Ovary (tissue), 3 donors: ENCODE measurements at regions not wholly inside any gene's neighbourhood (a gene's known extent, or its start where the extent isn't known, plus 50 kb on each side); places are given as distances from the start of the nearest gene placed in this dataset.

Experiments
- CTCF ChIP-seq, 3 donors: fragments of 450-650 bp in 2 of 3; fragments of 200-600 bp in 1 of 3; IDR thresholded peaks; one replicate each; pipeline versions ENCODE4 v1.5.1 to v1.8.0; 2016 to 2022; ENCODE audit warnings: antibody characterized with exemption in 3 of 3, mild to moderate bottlenecking in 1 of 3
- EP300 ChIP-seq: sonication (generic); formaldehyde crosslinking; IDR thresholded peaks from one replicate; pipeline ENCODE4 v1.6.1; 2017; ENCODE audit warnings: antibody characterized with exemption
- POLR2A ChIP-seq: fragments of 450-650 bp; IDR thresholded peaks from one replicate; pipeline ENCODE4 v1.6.1; 2017; ENCODE audit warnings: antibody characterized with exemption, mild to moderate bottlenecking, moderate library complexity
- donor health status: DM: no; HTN: no; CAD: no.

GRCh38 chr3:94500146-94500545, 437.3 kb downstream of the NSUN3 start:
- TF ChIP-seq CTCF (IDR thresholded peaks at IDR 0.05) = no peak
- TF ChIP-seq EP300 = no peak
- TF ChIP-seq POLR2A = no peak
